NCI-H82 (cell line): ENCODE measurements at regions not wholly inside any gene's neighbourhood (a gene's known extent, or its start where the extent isn't known, plus 50 kb on each side); places are given as distances from the start of the nearest gene placed in this dataset.

Source experiments
- DNase-seq: peaks from one replicate; lab custom pipeline; 2025; lab: John Stamatoyannopoulos, UW

DNA sequence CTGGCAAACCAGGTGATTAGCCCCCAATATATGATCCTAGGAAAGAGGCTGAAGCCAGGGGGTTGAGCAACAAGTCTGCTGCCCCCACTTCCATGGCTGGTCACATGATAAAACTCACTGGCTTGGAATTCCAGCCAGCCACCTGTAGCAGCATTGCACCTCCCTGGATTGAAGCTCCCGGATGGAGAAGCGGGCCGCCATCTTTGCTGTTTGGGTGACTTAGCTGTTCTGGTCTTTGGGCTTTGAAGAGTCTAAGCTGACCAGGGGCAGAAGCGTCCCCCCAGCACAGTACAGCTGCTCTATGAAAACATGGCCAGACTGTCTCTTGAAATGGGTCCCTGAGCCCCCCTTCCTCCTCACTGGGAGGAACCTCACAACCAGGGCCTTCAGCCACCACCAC lies 610.2 kb downstream of the ANXA1 start:
- no peak for DNase-seq

GRCh38 chr9:73773896-73774295 lies 622.2 kb downstream of the ANXA1 start:
- DNase-seq: no peak

- no peak for DNase-seq
Observed at GRCh38 chr9:73775757-73776156, 624.1 kb downstream of the ANXA1 start.

- no peak for DNase-seq
Observed at GRCh38 chr9:73780916-73781315, 629.3 kb downstream of the ANXA1 start.

DNA sequence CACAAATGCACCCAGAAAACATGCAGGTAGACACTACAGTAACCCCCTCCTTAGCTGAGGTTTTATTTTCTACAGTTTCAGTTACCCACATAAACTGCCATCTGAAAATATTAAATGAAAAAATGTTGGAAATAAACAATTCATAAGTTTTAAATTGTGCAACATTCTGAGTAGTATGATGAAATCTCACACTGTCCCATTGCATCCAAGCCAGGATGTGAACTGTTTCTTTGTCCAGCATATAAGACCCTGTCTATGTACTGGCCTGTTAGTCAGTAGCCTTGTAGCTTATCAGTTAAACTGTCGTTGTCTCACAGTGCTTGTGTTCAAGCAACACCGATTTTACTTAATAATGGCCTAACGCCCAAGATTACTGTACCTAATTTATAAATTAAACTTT lies 630.5 kb downstream of the ANXA1 start:
- no peak for DNase-seq

DNA sequence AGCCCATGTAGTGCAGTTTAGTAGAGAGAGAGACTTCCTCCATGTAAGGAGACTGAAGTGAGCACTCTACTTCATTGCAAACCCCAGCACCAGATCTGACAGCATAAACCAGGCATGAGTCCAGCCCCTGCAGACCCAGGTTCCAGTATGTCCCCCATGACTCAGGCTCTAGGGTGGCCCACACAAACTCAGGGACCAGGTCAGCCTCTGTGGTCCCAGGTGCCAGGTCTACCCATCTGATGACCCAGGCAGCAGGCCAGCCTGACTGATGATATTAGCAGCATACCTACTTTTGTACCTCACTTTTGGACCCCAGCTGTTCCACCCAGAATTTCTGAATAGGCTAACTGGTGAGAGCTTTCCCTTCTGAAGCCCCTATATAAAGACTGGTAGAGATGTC lies 647.8 kb downstream of the ANXA1 start:
- no peak for DNase-seq

DNA sequence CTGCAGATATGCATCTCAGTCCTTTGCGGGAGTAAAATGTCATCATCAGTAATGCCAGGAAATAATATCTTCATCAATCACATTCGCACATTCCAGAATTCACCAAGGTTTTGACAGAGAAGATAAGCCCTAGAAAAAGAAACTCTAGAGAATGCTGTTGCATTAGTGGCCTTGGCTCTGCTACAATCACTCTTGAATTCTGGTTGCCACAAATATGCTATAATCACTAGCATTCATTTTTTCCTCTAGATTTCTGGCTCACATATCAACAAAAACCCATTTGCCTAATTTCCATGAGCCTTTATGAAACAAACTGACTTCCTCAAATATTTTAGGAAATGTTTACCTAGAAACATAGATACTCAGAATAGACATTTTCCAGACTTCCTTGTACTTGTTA lies 653.4 kb downstream of the ANXA1 start:
- DNase-seq: no peak

- DNase-seq: no peak
Observed at GRCh38 chr9:73805853-73806458, 654.3 kb downstream of the ANXA1 start.

GRCh38 chr9:73806876-73807275 lies 655.2 kb downstream of the ANXA1 start:
- DNase-seq: no peak

GRCh38 chr9:73807952-73808351 lies 656.3 kb downstream of the ANXA1 start:
- peak; percentile 7 for DNase-seq

- DNase-seq: no peak
Observed at GRCh38 chr9:73810585-73811215, 659.0 kb downstream of the ANXA1 start.

DNA sequence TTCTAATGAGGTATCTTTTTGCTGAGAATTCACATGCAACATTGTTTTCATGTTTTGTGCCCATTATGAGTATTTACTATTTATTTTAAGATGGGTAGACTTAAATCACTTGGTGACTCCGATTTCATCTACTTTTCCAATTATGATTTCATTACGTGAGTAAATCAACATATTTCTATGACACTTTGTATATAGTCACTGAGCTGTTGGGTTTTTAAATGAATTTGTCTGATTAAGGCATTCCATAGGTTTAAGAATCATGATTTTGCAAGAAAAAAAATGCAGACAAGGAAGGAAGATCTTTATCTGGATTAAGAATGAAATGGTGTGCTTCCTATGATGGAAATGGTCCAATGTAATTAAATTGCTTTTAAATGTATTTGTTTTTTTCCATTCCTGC lies 661.9 kb downstream of the ANXA1 start:
- DNase-seq: no peak

GRCh38 chr9:73816905-73817304 lies 665.2 kb downstream of the ANXA1 start:
- DNase-seq: no peak

DNA sequence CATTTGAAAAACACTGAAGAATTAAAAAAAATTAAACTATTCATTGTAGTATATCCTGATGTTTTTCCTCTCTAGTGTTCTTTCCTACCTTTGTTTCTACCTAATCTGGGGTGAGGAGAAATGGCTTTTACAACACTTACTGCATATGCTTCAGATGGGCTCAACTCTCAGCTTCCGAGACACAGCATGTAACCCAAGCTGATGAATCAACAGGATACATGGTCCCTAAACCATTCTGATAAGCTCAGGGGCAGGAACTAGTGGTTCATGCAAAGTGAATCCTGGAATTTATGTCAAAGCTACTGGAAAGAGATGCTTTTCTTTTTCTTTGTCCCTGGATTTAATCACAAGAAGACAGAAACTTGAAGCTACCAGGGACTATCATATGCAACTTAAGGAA lies 672.5 kb upstream of the RORB start:
- DNase-seq: no peak

DNA sequence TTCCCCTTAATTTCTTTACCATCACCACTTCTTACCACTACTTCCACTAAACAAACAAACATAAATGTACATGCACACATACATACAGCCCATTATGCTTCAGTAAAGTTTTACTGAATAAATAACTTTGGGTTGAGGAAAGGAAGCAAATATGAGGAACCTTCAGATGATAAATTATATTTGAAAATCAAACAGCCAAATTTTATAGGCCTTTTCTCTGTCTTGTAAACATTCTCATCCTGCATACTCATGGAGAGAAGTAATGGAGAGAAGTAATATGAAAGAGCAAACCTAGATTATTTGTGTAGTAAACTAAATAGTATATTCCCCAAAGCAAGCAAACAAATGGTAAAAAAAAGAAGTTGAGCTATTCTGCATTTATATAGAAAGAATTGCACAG lies 658.3 kb upstream of the RORB start:
- DNase-seq: no peak

- DNase-seq: no peak
Observed at GRCh38 chr9:73839471-73839870, 657.7 kb upstream of the RORB start.

DNA sequence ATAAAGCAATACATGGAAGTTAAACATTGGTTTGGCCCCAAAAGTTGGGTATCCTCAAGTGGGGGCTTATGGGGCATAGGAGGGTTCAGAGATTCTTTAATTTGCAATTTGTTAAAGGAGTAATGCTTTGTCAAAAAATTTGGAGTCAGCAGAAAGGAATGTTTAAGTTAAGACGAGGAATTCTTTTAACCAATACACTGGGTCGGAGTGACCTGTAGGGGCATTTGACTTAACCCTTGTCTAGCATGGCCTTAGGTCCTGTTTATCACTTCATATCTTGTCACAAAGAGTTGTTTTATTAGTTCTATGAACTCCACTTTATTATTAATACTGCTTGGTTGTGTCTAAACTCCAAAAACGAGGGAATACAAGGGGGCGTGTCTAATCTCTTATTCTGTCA lies 656.1 kb upstream of the RORB start:
- no peak for DNase-seq

DNA sequence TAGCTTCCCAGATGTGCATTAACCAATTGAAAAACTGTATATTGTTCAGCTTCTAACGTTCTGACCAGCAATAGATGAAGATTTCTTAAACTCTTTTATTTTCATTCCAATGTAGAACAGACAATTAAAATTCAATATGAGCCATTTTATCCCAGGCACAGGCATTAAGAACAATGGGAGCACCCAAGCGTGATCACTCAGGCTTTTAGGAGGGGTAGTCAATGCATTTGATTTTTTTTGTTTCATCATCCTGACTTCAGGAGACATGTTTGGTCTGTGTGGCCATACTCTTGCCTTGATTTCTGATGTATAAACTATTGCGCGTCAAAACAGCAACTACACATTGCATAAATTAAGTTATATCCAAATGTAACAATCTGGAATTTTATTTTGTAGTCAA lies 653.0 kb upstream of the RORB start:
- DNase-seq: no peak

DNA sequence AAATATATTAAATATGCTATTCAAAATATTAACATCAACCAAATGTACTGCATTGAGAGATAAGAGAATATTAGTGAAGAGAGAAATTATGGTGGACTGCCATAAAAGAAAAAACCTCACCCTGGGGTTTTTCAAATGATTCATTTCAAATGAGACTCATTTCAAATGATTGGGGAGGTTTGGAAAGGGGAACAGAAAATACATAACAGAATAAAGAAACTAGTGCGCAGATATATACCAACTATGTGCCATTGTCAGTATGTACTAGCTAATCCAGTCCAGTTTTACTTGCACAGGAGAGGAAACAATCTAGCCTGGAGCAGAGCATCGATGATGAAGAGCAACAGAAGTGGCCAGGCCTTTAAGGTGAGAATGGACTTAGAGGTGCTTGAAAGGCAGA lies 651.6 kb upstream of the RORB start:
- DNase-seq: no peak

DNA sequence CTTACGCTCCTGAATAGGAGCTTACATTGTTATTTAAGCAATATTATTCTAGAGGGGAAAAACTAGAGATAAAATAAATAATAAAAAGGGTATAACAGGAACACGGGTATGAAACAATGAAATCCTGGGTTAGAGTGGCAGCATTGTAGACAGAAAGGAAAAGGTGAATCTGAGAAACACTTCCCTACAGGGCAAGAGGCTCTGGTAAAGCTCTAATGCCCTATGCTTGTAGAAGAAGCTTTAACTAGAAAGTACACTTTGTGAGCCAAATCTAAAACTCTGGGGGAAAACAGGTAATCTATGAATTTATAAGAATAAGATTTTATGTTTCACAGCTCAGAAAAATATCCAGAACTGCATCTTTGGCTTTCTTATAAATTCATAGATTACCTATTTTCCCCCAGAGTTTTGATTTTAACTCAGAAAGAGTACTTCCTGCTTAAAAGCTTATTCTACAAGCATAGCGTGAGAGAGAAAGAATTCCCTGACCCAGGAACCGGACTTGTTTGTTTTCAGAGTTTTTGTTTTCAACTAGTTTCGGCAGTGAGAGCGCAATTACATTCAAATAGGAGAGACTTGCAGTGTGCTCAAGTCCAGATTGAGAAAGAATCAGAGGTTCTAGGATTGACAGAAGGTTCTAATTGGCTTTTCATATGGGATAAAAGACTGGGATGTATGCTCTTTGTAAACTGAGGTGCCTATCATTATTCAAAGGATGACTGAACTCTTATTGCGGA lies 651.0 kb upstream of the RORB start:
- DNase-seq: no peak

DNA sequence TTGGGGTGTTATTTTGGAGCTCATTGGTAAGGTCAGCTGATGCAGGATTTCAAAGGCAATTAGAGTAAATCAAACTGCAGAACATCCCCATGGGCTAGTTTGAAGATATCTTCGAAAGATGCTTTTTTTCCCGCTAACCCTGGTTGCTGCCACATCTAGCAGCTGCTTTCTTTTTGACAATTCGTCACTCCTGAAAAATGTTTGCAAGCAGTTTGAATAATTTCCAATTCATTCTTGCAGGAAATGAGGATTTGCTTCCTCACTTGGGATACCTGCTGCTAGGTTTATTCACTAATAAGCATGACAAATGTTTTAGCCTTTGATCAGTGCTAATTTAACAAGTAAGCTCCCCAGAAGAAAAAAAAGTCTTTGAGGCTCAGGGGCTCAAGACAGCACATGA lies 649.6 kb upstream of the RORB start:
- DNase-seq: no peak

- DNase-seq: no peak
Observed at GRCh38 chr9:73853549-73853948, 643.6 kb upstream of the RORB start.

DNA sequence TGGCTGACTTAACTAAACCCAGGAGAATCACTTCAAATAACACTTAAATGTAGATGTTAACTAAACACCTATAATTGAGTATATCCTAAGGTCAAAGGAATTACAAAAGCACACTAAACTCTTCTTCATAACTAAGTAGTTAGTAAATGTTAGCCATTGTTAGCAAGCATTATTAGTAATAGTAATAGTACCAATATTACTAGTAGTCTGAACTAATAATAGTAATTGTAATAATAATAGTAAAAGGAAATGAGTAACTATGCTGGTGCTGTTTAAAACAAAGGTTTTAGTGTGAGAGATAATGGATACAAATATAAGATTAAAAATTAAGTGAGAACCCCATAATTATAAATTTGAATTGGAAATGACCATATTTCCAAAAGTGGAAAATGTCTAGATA lies 641.9 kb upstream of the RORB start:
- no peak for DNase-seq

- no peak for DNase-seq
Observed at GRCh38 chr9:73863924-73864323, 633.2 kb upstream of the RORB start.
